ENCODE measurements at regions not wholly inside any gene's neighbourhood (a gene's known extent, or its start where the extent isn't known, plus 50 kb on each side); places are given as distances from the start of the nearest gene placed in this dataset.
A peak's percentile ranks its signal among the peaks of the same experiment; 100 is the strongest.

GRCh38 chr2:59885541-59885940, 667.9 kb downstream of the BCL11A start:
- no peak for ATAC-seq (ENCODE audit: low read depth)
- intact Hi-C loops (cut with micrococcal nuclease) = loop anchor here (5.0 kb wide), 1 partner anchor 467 kb away; no protein-coding TSS in a partner anchor
- Histone ChIP-seq H3K36me3 (replicated peaks in 1 of 2; ENCODE audit: control extremely low read depth in 1 of 2, control insufficient read depth in 1 of 2, extremely low read depth in 1 of 2, insufficient read depth in 2 of 2, low read length in 1 of 2) (no peaks in the 10 kb centered on the region), H2AFZ (ENCODE audit: insufficient read depth, low read depth, low read length, poor library complexity, severe bottlenecking) (peak overlapping the region; percentile 76), H3K4me1 (ENCODE audit: control insufficient read depth in 2 of 2, insufficient read depth in 2 of 2, low read length in 2 of 2) (peaks cover 36 to 37% of the 10 kb centered on the region in 2 donors), H4K20me1 (ENCODE audit: control insufficient read depth, insufficient read depth, low read length, poor library complexity, severe bottlenecking) (no peaks in the 10 kb centered on the region), H3K4me3 (ENCODE audit: control extremely low read depth in 1 of 5, extremely low read depth in 1 of 5, insufficient read depth in 1 of 5, low read depth in 2 of 5, low read length in 4 of 5) (no peak overlapping the region), H3K79me2 (ENCODE audit: control insufficient read depth, insufficient read depth, low read length) (no peaks in the 10 kb centered on the region), H3K27ac (ENCODE audit: low read length in 2 of 2) (no peak overlapping the region), H3K9me3 (ENCODE audit: control extremely low read depth in 1 of 3, control insufficient read depth in 2 of 3, insufficient read depth in 1 of 3, low read length in 2 of 3) (peaks cover 0 to 1% (median 0%) of the 10 kb centered on the region in 3 donors), H3K9ac (ENCODE audit: low read length) (peak overlapping the region; percentile 4), H3K4me2 (replicated peaks; ENCODE audit: low read depth, low read length, poor library complexity, severe bottlenecking) (peak overlapping the region; percentile 57), H3K27me3 (replicated peaks in 1 of 4; ENCODE audit: control extremely low read depth in 1 of 4, control insufficient read depth in 3 of 4, insufficient read depth in 4 of 4, low read length in 3 of 4) (no peaks in the 10 kb centered on the region)
- Mint-ChIP-seq H3K27me3 (no peaks in the 10 kb centered on the region), H3K4me1 (peaks cover 31% of the 10 kb centered on the region), H3K4me3 (peak overlapping the region; percentile 52), H3K27ac (peak overlapping the region; percentile 78), H3K9me3 (ENCODE audit: insufficient read depth) (no peaks in the 10 kb centered on the region)
- WGBS (ENCODE audit: insufficient coverage) = 67% methylated on average over 2 of the region's 6 CpGs
- TF ChIP-seq EZH2 (IDR thresholded peaks at IDR 0.05; ENCODE audit: borderline replicate concordance, insufficient read depth, low read depth, low read length, poor library complexity, severe bottlenecking) = no peak
- TF ChIP-seq CTCF (IDR thresholded peaks at IDR 0.05) = no peak
- peak; percentile 43 for DNase-seq
- CTCF ChIA-PET = interaction anchor here (1.6 kb wide), 1 partner anchor 665 kb away, joined by 5 read pairs; no protein-coding TSS in a partner anchor
- POLR2A ChIA-PET = no interaction called here

- peaks cover 36 to 37% of the 10 kb centered on the region in 2 donors for H3K4me1 ChIP-seq (ENCODE audit: control insufficient read depth in 2 of 2, insufficient read depth in 2 of 2, low read length in 2 of 2)
- Mint-ChIP-seq H3K4me3 (no peak overlapping the region), H3K4me1 (peaks cover 31% of the 10 kb centered on the region), H3K9me3 (ENCODE audit: insufficient read depth) (no peaks in the 10 kb centered on the region), H3K27me3 (peaks cover 3% of the 10 kb centered on the region), H3K27ac (no peak overlapping the region)
- H3K27me3 ChIP-seq (replicated peaks in 1 of 4; ENCODE audit: control extremely low read depth in 1 of 4, control insufficient read depth in 3 of 4, insufficient read depth in 4 of 4, low read length in 3 of 4) = no peaks in the 10 kb centered on the region
- 84% methylated on average over 2 of the region's 2 CpGs for WGBS (ENCODE audit: insufficient coverage)
- ChIA-PET CTCF (interaction anchor here (1.4 kb wide), 1 partner anchor 666 kb away, joined by 5 read pairs; no protein-coding TSS in a partner anchor), POLR2A (no interaction called here)
- TF ChIP-seq EZH2 (IDR thresholded peaks at IDR 0.05; ENCODE audit: borderline replicate concordance, insufficient read depth, low read depth, low read length, poor library complexity, severe bottlenecking) = no peak
- no peak for TF ChIP-seq CTCF (IDR thresholded peaks at IDR 0.05)
- H3K79me2 ChIP-seq (ENCODE audit: control insufficient read depth, insufficient read depth, low read length) = no peaks in the 10 kb centered on the region
- no peak overlapping the region for H3K9ac ChIP-seq (ENCODE audit: low read length)
- H3K4me3 ChIP-seq (ENCODE audit: control extremely low read depth in 1 of 5, extremely low read depth in 1 of 5, insufficient read depth in 1 of 5, low read depth in 2 of 5, low read length in 4 of 5) = no peak overlapping the region
- no peak overlapping the region for H3K4me2 ChIP-seq (replicated peaks; ENCODE audit: low read depth, low read length, poor library complexity, severe bottlenecking)
- no peak overlapping the region for H2AFZ ChIP-seq (ENCODE audit: insufficient read depth, low read depth, low read length, poor library complexity, severe bottlenecking)
- H3K9me3 ChIP-seq (ENCODE audit: control extremely low read depth in 1 of 3, control insufficient read depth in 2 of 3, insufficient read depth in 1 of 3, low read length in 2 of 3) = peaks cover 0 to 1% (median 0%) of the 10 kb centered on the region in 3 donors
- no peak for ATAC-seq (ENCODE audit: low read depth)
- no peaks in the 10 kb centered on the region for H4K20me1 ChIP-seq (ENCODE audit: control insufficient read depth, insufficient read depth, low read length, poor library complexity, severe bottlenecking)
- no peak for DNase-seq
- intact Hi-C loops (cut with micrococcal nuclease) = no loop called here
- H3K27ac ChIP-seq (ENCODE audit: low read length in 2 of 2) = no peak overlapping the region
- no peaks in the 10 kb centered on the region for H3K36me3 ChIP-seq (replicated peaks in 1 of 2; ENCODE audit: control extremely low read depth in 1 of 2, control insufficient read depth in 1 of 2, extremely low read depth in 1 of 2, insufficient read depth in 2 of 2, low read length in 1 of 2)
These were observed 669.3 kb downstream of the BCL11A start for GRCh38 chr2:59884166-59884565.
